Mucosa of descending colon (tissue), 3 donors: ENCODE measurements at regions not wholly inside any gene's neighbourhood (a gene's known extent, or its start where the extent isn't known, plus 50 kb on each side); places are given as distances from the start of the nearest gene placed in this dataset.

Source experiments
- ATAC-seq: fragments of 200-7000 bp; cut with Tn5 transposase; one replicate; pipeline ENCODE4 v1.9.1; 2020; ENCODE audit warnings: mild to moderate bottlenecking, moderate library complexity
- DNase-seq, 3 donors: peaks; one replicate each; pipeline ENCODE4 v3.0.0-alpha.2; 2020
- H3K36me3 ChIP-seq: fragments of 200-600 bp; one replicate; pipeline ENCODE4 v1.8.0; 2021; ENCODE audit warnings: low read depth, mild to moderate bottlenecking
- H3K4me1 ChIP-seq: fragments of 200-600 bp; one replicate; pipeline ENCODE4 v1.8.0; 2021; ENCODE audit warnings: low read depth, mild to moderate bottlenecking
- H3K4me3 ChIP-seq: fragments of 200-600 bp; one replicate; pipeline ENCODE4 v1.8.0; 2021; ENCODE audit warnings: mild to moderate bottlenecking
- H3K9me3 ChIP-seq: fragments of 200-600 bp; one replicate; pipeline ENCODE4 v1.8.0; 2021; ENCODE audit warnings: mild to moderate bottlenecking
- CTCF ChIP-seq: fragments of 200-600 bp; IDR thresholded peaks from one replicate; pipeline ENCODE4 v1.8.0; 2022; ENCODE audit warnings: antibody characterized with exemption, mild to moderate bottlenecking
- intact Hi-C, 2 donors: fragments of 100-400 bp; cut with DNase I in 1 of 2; cut with micrococcal nuclease in 1 of 2; formaldehyde crosslinking; loops; one replicate each; pipeline versions ENCODE4 v1.11.0 to v1.11.1; 2022; cut with DNase I, micrococcal nuclease
- donor health status: DM: no; HTN: no; CAD: no; lungs with moderate emphysema.
- donor health status: DM: no; HTN: no; CAD: no.
- donor health status: DM: no; HTN: yes; CAD: no.

GRCh38 chr14:22475381-22475780, 113.6 kb downstream of the DAD1 start:
- no peak for DNase-seq
- no peak for ATAC-seq
- Histone ChIP-seq H3K9me3 (no peaks in the 10 kb centered on the region), H3K4me1 (no peaks in the 10 kb centered on the region), H3K36me3 (no peaks in the 10 kb centered on the region), H3K4me3 (no peak overlapping the region)
- TF ChIP-seq CTCF: no peak
- intact Hi-C loops: no loop called here

DNA sequence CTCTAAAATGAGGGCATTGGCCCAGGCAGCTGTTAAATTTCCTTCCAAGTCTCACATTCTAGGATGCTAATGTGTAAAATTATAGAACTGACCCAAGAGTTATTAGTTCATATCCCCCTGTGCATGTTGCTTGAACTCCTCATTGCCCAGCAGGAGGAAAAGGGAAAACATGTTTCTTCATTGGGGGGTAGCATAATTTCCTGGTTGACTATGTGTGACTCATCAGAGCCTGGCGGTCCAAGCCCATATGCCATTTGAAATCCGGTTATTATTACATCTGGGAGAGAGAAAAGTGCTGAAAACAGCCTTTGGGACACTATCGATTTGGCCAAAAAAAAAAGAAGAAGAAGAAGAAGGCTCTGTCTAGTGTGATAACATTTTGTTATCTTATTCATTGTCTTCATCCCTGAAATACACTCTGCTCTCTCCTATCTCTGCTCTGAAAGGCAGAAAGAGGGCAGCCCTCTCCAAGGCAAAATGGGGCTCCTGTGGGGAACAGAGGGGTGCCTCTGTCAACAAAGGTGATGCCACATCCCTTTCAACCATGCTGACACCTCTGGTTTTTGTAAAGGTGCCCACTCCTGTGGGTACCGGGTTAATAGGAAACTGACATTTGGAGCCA, 114.2 kb downstream of the DAD1 start:
- intact Hi-C loops: no loop called here
- Histone ChIP-seq H3K36me3 (no peaks in the 10 kb centered on the region), H3K4me3 (no peak overlapping the region), H3K9me3 (no peaks in the 10 kb centered on the region), H3K4me1 (no peaks in the 10 kb centered on the region)
- TF ChIP-seq CTCF: no peak
- no peak for ATAC-seq
- DNase-seq: no peak

GRCh38 chr14:22472935-22473854, 115.8 kb downstream of the DAD1 start:
- ATAC-seq (peak; percentile 65), DNase-seq (peak in 1 of 3 donors; percentile 83)
- Histone ChIP-seq H3K4me1 (no peaks in the 10 kb centered on the region), H3K9me3 (no peaks in the 10 kb centered on the region), H3K4me3 (no peak overlapping the region), H3K36me3 (no peaks in the 10 kb centered on the region)
- intact Hi-C loops: loop anchor here (2.0 kb wide), 2 partner anchors 80 to 86 kb away; no protein-coding TSS in a partner anchor
- no peak for TF ChIP-seq CTCF

DNA sequence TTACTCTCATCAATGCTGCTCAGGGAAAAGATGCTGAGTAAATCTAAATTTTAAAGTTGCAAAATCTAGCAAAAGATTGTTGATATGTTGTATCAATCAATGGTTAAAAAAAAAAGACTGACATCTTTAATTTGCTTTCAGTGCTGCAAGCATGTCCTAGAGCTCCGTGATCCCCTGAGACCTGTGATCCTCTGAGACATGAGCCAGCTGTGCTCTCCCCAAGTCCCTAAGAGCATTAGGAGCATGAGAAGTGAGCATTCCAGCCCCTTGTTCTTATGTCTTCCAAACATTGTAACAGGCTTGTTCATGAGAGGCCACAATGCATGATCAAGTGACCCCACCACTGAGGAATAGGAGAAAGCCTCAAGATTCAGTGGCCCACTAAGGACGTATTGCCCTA, 116.6 kb downstream of the DAD1 start:
- ATAC-seq (no peak), DNase-seq (no peak)
- Histone ChIP-seq H3K9me3 (no peaks in the 10 kb centered on the region), H3K36me3 (no peaks in the 10 kb centered on the region), H3K4me1 (no peaks in the 10 kb centered on the region), H3K4me3 (no peak overlapping the region)
- no peak for TF ChIP-seq CTCF
- intact Hi-C loops: loop anchor here (2.0 kb wide), 2 partner anchors 80 to 86 kb away; no protein-coding TSS in a partner anchor

GRCh38 chr14:22471545-22472121, 117.4 kb downstream of the DAD1 start:
- intact Hi-C loops: loop anchor here (2.0 kb wide), 2 partner anchors 79 to 85 kb away; no protein-coding TSS in a partner anchor
- TF ChIP-seq CTCF: no peak
- peak; percentile 83 for ATAC-seq

More at GRCh38 chr14:22471545-22472121, 117.4 kb downstream of the DAD1 start:
- Histone ChIP-seq H3K4me1 (no peaks in the 10 kb centered on the region), H3K9me3 (no peaks in the 10 kb centered on the region), H3K4me3 (no peak overlapping the region), H3K36me3 (no peaks in the 10 kb centered on the region)
- peak; percentile 54 to 63 (median 62) for DNase-seq
